HG02763 (cell line): ENCODE measurements at regions not wholly inside any gene's neighbourhood (a gene's known extent, or its start where the extent isn't known, plus 50 kb on each side); places are given as distances from the start of the nearest gene placed in this dataset.

Experiments
- ATAC-seq: cut with Tn5 transposase; IDR thresholded peaks from one replicate; pipeline ENCODE4 v1.9.1; 2021; ENCODE audit warnings: mild to moderate bottlenecking, moderate library complexity; ENCODE audit not compliant: unreplicated experiment

DNA sequence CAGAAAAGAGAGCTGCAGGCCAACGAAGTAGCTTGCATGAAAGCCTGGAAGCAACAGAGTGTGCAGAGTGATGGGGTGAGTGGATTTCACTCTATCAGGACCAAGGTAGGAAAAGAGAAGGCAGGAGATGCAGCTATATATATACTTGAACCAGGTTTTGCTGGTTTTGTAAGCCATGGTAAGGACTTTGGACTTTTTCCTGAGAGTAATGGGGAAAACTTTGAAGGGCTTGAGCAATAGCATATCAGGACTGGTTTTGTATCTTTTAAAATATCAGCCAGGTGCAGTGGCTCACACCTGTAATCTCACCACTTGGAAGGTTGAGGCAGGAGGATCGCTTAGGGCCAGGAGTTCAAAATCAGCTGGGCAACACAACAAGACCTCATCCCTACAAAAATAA lies 120.6 kb upstream of the NRP1 start:
- no peak for ATAC-seq

DNA sequence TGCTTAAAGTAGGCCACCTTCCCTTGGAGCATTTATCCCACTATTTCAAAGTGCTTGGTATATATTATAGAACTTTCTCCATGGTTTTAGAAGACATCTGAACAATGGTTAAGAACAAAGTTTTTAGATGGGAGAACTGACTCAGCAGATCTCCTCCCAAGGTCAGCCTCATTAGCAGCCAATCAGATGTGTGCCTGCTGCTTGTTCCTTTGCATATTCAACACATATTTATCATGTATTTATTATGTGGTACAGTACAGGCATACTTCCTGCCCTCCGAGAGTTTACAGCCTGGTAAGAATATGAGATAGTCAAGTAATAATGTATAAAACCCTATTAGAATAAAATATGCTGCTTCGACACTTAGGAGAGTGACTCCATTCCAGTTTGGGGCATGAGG lies 120.1 kb upstream of the NRP1 start:
- ATAC-seq: no peak

DNA sequence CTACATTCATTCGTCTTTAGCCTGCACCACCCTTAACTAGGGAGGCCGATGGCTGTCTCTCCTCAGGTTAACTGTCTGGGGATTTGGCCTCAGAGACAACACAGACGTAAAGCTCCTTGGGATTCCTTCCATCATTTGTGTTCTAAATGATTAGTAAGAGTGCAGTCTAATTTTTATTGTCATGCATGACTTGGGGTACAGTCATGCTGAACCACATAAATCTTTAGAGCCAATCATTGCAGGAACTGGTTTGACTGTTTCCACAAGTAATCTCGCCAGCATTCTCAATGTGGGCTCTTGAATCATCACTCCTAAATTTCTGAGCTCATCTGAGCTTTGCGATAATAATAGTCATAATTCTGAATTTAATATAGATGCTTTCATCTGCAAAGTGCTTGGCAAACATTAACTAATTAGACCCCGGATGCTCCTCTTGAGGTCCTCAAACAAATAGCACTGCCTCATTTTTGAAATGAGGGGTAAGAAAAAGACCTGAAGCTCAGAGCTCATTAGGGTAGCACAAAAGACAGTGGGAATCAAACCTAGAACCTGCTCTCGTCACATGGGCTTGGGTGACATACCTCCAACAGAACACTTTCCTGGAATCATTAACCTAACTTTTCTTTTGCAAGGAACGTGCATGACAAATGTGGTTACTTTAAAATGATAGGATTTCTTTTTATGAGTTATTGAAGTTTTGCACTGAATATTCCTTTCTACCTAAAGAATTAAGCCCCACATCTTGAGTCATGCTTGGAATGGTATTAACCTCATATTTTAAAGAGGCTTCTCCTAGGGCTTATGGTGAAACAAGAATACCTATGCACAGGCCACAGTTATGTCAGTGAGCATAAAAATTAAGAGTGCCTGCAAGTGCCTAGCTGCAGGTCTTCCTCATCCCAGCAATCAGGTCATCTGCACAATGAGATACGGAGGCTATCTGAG lies 118.9 kb upstream of the NRP1 start:
- no peak for ATAC-seq

GRCh38 chr10:33448421-33449140 lies 114.1 kb upstream of the NRP1 start:
- no peak for ATAC-seq

- no peak for ATAC-seq
These were observed 107.1 kb upstream of the NRP1 start for GRCh38 chr10:33441561-33441960.

- no peak for ATAC-seq
These were observed 100.5 kb upstream of the NRP1 start for GRCh38 chr10:33434933-33435332.

- no peak for ATAC-seq
These were observed 94.2 kb upstream of the NRP1 start for GRCh38 chr10:33428682-33429081.

DNA sequence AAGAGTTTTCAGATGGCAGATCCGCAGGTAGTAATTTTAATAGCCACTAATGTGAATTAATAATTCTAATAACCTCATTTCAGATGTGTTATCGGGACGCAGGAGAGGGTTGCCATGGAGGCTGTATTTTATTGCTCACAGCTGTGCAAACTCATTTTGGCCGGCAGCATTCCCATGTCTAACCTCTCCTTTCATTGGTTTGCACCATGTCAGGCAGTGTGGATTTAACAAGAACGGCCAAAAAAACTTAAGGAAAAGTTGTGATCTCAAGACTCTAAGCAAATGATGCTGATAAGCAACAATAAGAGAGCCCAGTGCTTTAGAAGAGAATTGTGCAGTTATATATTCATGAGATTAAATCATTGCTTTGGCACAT lies 88.7 kb upstream of the NRP1 start:
- no peak for ATAC-seq

- ATAC-seq: no peak
These were observed 88.1 kb upstream of the NRP1 start for GRCh38 chr10:33422471-33423153.

- ATAC-seq: no peak
These were observed 87.5 kb upstream of the NRP1 start for GRCh38 chr10:33421789-33422462.

GRCh38 chr10:33419311-33419710 lies 84.8 kb upstream of the NRP1 start:
- ATAC-seq: no peak

GRCh38 chr10:33418301-33418700 lies 83.8 kb upstream of the NRP1 start:
- ATAC-seq: no peak

GRCh38 chr10:33416691-33417090 lies 82.2 kb upstream of the NRP1 start:
- no peak for ATAC-seq

DNA sequence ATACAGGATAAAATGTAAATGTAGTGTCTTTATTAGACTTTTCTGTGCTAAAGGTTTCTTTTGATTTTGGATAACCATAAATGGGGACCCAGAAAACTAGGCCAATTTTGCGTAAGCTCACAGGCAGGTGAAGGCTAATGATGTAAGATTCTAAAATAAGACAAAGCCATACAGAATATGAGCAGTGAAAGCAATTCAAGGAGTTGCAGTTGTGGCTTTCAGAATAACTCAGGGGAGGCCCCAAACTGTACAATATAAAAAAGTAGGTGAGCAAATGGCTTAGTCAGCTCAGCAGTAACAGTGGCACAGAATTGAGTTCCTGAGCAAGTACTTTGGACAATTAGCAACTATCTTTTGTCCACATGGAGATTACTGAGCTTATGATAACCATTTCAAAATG lies 81.7 kb upstream of the NRP1 start:
- no peak for ATAC-seq

DNA sequence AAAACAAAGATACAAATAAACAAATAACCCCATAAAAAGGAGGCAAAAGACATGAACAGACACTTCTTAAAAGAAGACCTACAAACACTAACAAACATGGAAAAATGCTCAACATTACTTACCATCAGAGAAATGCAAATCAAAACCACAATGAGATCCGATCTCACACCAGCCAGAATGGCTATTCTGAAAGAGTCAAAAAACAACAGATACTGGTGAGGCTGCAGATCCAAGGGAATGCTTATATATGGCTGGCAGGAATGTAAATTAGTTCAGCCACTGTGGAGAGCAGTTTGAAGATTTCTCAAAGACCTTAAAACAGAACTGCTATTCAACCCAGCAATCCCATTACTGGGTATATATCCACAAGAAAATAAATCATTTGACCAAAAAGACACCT lies 80.4 kb upstream of the NRP1 start:
- no peak for ATAC-seq

DNA sequence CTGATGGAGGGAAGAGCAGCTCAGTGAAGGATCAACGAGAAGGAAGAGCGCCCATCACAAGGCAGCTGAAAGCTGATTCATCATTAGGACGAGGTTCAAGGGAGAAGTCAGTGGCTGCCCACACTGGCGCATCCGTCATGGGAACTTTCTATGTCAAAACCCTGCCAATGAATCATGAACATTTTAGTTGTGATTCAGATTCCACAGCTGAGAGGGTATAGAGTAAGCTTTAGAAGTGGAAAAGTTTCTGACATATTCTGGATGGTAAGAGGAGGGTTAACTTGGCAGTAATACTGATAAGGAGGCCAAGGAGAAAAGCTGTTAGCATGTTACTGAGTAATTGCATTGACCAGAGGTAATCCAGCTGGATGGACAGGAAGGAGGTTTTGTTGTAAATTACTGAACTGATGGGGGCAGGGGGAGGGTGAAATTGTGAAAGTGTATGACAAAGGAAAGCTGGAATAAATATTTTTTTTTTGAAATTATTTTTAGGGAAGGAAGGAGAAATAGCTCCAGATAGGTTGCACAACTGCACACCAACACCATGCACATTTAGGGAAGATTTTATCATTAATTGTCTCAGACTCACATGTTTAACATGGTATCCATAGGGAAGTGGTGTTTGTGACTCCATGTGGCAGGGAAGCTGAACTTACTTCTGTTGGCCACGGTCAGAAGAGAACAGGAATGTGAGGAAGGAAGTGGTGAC lies 78.3 kb upstream of the NRP1 start:
- ATAC-seq: no peak

- ATAC-seq: no peak
These were observed 77.8 kb upstream of the NRP1 start for GRCh38 chr10:33412241-33412640.

- no peak for ATAC-seq
These were observed 76.4 kb upstream of the NRP1 start for GRCh38 chr10:33410860-33411234.

GRCh38 chr10:33410096-33410859 lies 75.8 kb upstream of the NRP1 start:
- ATAC-seq: no peak

DNA sequence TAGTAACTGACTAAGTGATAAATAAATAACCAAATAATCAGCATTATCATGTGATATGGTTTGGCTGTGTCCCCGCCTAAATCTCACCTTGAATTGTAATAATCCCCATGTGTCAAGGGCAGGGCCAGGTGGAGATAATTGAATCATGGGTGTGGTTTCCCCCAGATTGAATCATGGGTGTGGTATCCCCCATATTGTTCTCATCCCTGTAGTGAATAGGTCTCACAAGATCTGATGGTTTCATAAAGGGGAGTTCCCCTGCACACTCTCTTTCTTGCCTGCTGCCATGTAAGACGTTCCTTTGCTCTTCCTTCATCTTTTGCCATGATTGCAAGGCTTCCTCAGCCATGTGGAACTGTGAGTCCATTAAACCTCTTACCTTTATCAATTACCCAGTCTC lies 72.1 kb upstream of the NRP1 start:
- no peak for ATAC-seq
